Breast epithelium (tissue), 4 donors: ENCODE measurements at regions not wholly inside any gene's neighbourhood (a gene's known extent, or its start where the extent isn't known, plus 50 kb on each side); places are given as distances from the start of the nearest gene placed in this dataset.
A peak's percentile ranks its signal among the peaks of the same experiment; 100 is the strongest.

Experiments used
- DNase-seq, 2 donors: peaks; one replicate each; pipeline ENCODE4 v3.0.0-alpha.2; 2019; ENCODE audit warnings: low spot score in 2 of 2
- H3K27ac ChIP-seq, 2 donors: fragments of 200-600 bp; sonication (generic) in 1 of 2; one replicate each; pipeline ENCODE4 v1.5.1; 2016 to 2019; ENCODE audit warnings: mild to moderate bottlenecking in 1 of 2
- H3K27me3 ChIP-seq, 2 donors: fragments of 200-600 bp; sonication (generic) in 1 of 2; one replicate each; pipeline versions ENCODE4 v1.5.1 to v1.6.0; 2017 to 2019; ENCODE audit warnings: control low read depth in 1 of 2, mild to moderate bottlenecking in 1 of 2
- H3K36me3 ChIP-seq: fragments of 200-600 bp; one replicate; pipeline ENCODE4 v1.5.1; 2019
- H3K4me1 ChIP-seq, 2 donors: fragments of 200-600 bp; sonication (generic); one replicate each; pipeline ENCODE4 v1.5.1; 2016 to 2019; ENCODE audit warnings: control low read depth in 1 of 2
- H3K4me3 ChIP-seq, 3 donors: fragments of 200-600 bp; sonication (generic); 1 replicate in 2 of 3; 2 replicates in 1 of 3; pipeline ENCODE4 v1.5.1; 2016 to 2019; ENCODE audit warnings: mild to moderate bottlenecking in 3 of 3, moderate library complexity in 2 of 3
- H3K9me3 ChIP-seq, 2 donors: fragments of 200-600 bp; sonication (generic) in 1 of 2; one replicate each; pipeline ENCODE4 v1.5.1; 2016 to 2019; ENCODE audit warnings: control low read depth in 1 of 2
- POLR2A ChIP-seq: fragments of 450-650 bp; IDR thresholded peaks from one replicate; pipeline ENCODE4 v1.6.1; 2016; ENCODE audit warnings: antibody characterized with exemption, mild to moderate bottlenecking, moderate library complexity
- POLR2AphosphoS5 ChIP-seq, 3 donors: sonication (generic); formaldehyde crosslinking; IDR thresholded peaks; one replicate each; pipeline ENCODE4 v1.6.1; 2017; ENCODE audit warnings: antibody characterized with exemption in 3 of 3
- intact Hi-C: fragments of 100-400 bp; cut with DNase I; formaldehyde crosslinking; loops from one replicate; pipeline ENCODE4 v1.15.1; 2023; ENCODE audit warnings: low total_unique reads
- TF ChIP-seq, protein P1 (sequence below), 3 donors: fragments of 450-650 bp; IDR thresholded peaks; one replicate each; pipeline ENCODE4 v1.5.1; 2016 to 2017; ENCODE audit warnings: antibody characterized with exemption in 3 of 3, mild to moderate bottlenecking in 3 of 3, moderate library complexity in 3 of 3

DNA sequence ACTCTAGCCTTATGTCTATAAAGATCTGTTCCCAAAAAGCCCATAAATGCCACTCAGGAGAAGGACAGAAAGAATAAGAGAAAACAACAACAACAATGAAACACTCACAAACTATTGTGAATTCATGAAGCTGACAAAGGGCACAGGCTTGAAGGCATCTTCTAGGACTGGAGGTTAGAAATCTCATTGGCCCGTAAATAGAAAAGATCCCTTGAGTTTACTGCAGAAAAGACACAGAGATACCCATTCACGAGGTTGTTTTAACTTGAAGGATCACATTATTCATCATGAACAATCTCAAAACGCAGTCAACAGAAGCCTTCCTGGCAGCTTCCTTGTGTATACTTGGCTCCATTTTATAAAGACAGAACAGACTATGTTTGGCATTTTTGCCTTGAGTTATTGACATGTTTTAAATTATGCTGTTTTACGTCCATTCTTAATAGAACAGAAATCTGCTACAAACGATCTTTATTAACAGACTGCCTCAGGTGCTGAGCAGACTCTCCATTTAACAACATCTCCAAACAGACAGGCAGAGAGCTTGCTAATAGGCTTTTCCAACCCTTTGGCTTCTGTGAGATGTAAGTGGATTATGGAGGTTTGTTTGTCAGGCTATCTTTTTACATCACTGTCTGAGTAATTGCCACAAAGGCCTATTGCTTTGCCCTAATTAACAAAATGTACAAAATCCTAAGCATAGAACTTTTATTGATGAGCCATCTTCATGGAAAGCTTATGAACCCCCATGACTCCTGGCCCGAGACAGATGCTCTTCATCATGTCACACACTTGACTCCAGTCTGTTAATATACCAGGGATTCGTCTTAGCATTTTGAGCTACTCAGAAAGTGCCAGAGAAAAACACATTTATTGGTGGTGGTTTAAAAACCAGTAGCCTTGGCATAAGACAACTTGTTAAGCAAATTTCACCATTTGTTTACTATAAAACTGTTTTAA lies 735.3 kb upstream of the ZNF608 start:
- peaks cover 0 to 3% of the 10 kb centered on the region in 2 donors for H3K4me1 ChIP-seq
- no peak overlapping the region for H3K4me3 ChIP-seq
- peak overlapping the region; percentile 16 to 67 for H3K27ac ChIP-seq
- intact Hi-C loops = no loop called here
- no peak for DNase-seq
- TF ChIP-seq POLR2AphosphoS5 (IDR thresholded peaks at IDR 0.05) = no peak
- TF ChIP-seq, protein P1, sequence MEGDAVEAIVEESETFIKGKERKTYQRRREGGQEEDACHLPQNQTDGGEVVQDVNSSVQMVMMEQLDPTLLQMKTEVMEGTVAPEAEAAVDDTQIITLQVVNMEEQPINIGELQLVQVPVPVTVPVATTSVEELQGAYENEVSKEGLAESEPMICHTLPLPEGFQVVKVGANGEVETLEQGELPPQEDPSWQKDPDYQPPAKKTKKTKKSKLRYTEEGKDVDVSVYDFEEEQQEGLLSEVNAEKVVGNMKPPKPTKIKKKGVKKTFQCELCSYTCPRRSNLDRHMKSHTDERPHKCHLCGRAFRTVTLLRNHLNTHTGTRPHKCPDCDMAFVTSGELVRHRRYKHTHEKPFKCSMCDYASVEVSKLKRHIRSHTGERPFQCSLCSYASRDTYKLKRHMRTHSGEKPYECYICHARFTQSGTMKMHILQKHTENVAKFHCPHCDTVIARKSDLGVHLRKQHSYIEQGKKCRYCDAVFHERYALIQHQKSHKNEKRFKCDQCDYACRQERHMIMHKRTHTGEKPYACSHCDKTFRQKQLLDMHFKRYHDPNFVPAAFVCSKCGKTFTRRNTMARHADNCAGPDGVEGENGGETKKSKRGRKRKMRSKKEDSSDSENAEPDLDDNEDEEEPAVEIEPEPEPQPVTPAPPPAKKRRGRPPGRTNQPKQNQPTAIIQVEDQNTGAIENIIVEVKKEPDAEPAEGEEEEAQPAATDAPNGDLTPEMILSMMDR (IDR thresholded peaks at IDR 0.05) = no peak
- H3K27me3 ChIP-seq = no peaks in the 10 kb centered on the region
- H3K36me3 ChIP-seq = no peaks in the 10 kb centered on the region
- no peaks in the 10 kb centered on the region for H3K9me3 ChIP-seq

DNA sequence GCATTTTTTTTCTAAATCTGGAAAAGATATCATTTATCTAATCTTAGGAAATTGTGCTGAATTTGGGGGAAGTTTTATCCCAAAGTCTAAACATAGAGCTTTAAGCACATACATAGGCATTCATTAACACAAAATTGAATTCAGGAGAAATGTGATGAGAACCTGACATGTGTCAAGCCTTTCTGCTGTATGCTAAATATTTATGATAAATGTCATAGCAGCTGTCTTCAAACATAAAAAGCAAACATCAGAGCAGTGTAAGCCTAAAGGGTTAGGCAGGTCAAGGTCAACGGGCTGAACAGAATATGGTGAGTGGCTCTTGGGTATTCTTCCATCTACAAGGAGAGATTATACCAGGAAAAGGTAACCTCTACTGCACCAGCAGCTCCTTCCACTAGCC lies 737.2 kb upstream of the ZNF608 start:
- no peak overlapping the region for H3K4me3 ChIP-seq
- TF ChIP-seq, protein P1 (IDR thresholded peaks at IDR 0.05) = no peak
- TF ChIP-seq POLR2A (no peak), POLR2AphosphoS5 (IDR thresholded peaks at IDR 0.05) (no peak)
- intact Hi-C loops = no loop called here
- no peaks in the 10 kb centered on the region for H3K27me3 ChIP-seq
- H3K27ac ChIP-seq = peak overlapping the region; percentile 79 to 83
- H3K36me3 ChIP-seq = no peaks in the 10 kb centered on the region
- DNase-seq = no peak
- peaks cover 0 to 3% of the 10 kb centered on the region in 2 donors for H3K4me1 ChIP-seq
- no peaks in the 10 kb centered on the region for H3K9me3 ChIP-seq

DNA sequence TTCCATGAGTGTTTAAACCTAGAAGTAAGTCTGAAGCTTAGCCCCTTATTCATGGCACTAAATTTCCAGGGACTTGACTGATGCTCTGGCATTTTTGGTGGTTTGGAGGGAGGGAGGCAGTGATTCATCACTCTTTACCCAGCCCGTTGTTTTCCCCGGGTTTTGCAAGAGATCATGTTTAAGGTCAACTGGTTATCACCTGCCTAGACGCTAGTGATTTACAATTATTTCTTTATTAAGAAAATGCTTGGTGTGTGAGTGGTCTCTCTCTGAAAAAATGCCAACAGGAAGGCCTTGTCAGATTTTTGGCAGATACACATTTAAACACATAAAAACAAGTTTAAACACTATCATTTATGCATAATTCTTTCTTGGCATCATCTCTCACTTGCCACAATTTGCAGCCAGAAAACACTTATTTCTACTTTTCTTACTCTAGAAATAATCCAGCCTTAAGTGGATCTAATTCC lies 737.9 kb upstream of the ZNF608 start:
- H3K9me3 ChIP-seq = no peaks in the 10 kb centered on the region
- H3K27me3 ChIP-seq = no peaks in the 10 kb centered on the region
- TF ChIP-seq, protein P1 (IDR thresholded peaks at IDR 0.05) = no peak
- TF ChIP-seq POLR2A (no peak), POLR2AphosphoS5 (IDR thresholded peaks at IDR 0.05) (no peak)
- H3K4me1 ChIP-seq = peaks cover 0 to 3% of the 10 kb centered on the region in 2 donors
- no peak for DNase-seq
- H3K27ac ChIP-seq = peak overlapping the region; percentile 79 to 83
- no peak overlapping the region for H3K4me3 ChIP-seq
- no peaks in the 10 kb centered on the region for H3K36me3 ChIP-seq
- intact Hi-C loops = no loop called here

DNA sequence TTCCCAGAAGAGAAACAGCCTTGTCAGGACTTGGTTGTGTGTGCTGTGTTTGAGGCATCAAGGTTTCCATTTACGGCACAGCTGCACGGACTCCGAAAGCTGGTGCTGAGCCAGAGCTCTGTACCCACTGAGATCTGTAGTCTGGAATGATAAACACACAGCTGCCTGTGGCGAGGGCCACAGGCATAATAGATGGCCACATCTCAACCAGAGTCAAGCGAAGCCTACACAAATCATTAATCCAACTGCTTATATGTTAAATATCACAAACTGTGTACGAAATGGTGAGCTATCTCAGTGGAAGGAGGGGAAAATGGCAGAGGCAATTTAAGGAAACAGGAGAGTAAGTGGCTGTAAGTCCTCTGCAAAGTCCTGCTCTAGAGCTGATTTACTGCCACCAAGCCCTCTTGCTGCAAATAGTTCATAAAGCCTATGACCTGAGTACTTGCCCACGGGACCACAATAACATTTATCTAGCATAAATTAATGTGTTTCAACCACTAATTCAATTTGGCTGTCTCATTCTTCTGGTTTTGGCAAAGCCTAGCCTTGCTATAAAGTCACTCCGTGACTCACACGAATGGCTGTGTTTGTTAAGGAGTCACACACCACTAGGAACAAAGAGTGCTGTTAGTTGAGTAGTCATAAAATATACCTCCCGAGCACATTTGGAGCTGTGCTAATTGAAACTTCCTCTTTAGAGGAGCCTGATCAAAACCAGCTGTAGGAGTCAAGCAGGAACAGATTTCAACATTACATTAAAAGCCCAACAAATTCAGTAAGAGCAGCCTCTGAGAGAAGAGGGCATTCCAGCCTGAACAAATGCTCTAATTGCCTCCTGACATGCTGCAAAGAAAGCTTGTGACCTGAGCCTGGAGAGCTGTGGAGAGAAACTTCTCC lies 738.6 kb upstream of the ZNF608 start:
- DNase-seq = peak; percentile 51 to 61
- peak overlapping the region in 2 of 3 donors; percentile 1 for H3K4me3 ChIP-seq

More for the DNA sequence above, 738.6 kb upstream of the ZNF608 start:
- Histone ChIP-seq H3K27ac (peak overlapping the region; percentile 79 to 83), H3K9me3 (no peaks in the 10 kb centered on the region), H3K4me1 (peaks cover 0 to 3% of the 10 kb centered on the region in 2 donors), H3K36me3 (no peaks in the 10 kb centered on the region), H3K27me3 (no peaks in the 10 kb centered on the region)
- intact Hi-C loops = no loop called here
- TF ChIP-seq, protein P1 (IDR thresholded peaks at IDR 0.05) = no peak
- TF ChIP-seq POLR2A = no peak
- peak in 2 of 3 donors; percentile 54 to 61 for TF ChIP-seq POLR2AphosphoS5 (IDR thresholded peaks at IDR 0.05)
